Neural cell (in vitro differentiated cells): ENCODE measurements at regions not wholly inside any gene's neighbourhood (a gene's known extent, or its start where the extent isn't known, plus 50 kb on each side); places are given as distances from the start of the nearest gene placed in this dataset.
"Not testable (repeated sequence)": the region's sequence is repeated elsewhere in the genome, so short reads cannot be mapped to it uniquely, and the experiment has no call there.

ENCODE experiments used
- CTCF ChIP-seq: fragments of 450-650 bp; IDR thresholded peaks from 2 replicates; pipeline ENCODE4 v1.5.1; 2014; ENCODE audit warnings: antibody characterized with exemption, mild to moderate bottlenecking, moderate library complexity; ENCODE audit not compliant: poor library complexity, severe bottlenecking
- EP300 ChIP-seq: fragments of 450-650 bp; conservative IDR thresholded peaks from 2 replicates; pipeline ENCODE4 v1.6.1; 2014; ENCODE audit warnings: antibody characterized with exemption, mild to moderate bottlenecking, moderate library complexity; ENCODE audit not compliant: poor library complexity, severe bottlenecking
- EZH2 ChIP-seq: fragments of 200-600, 300-800 bp; shearing (Covaris generic), sonication (generic); IDR thresholded peaks from 2 replicates; pipeline ENCODE4 v1.6.1; 2014; ENCODE audit warnings: antibody characterized with exemption, low read length, borderline replicate concordance, mild to moderate bottlenecking; ENCODE audit not compliant: insufficient read depth, poor library complexity, severe bottlenecking
- MXI1 ChIP-seq: fragments of 450-650 bp; conservative IDR thresholded peaks from 2 replicates; pipeline ENCODE4 v1.6.1; 2014; ENCODE audit warnings: antibody characterized with exemption, mild to moderate bottlenecking; ENCODE audit not compliant: poor library complexity, severe bottlenecking
- RAD21 ChIP-seq: fragments of 450-650 bp; conservative IDR thresholded peaks from 2 replicates; pipeline ENCODE4 v1.6.1; 2014; ENCODE audit warnings: antibody characterized with exemption, mild to moderate bottlenecking, moderate library complexity
- REST ChIP-seq: IDR thresholded peaks from 2 replicates; pipeline ENCODE4 v1.6.1; 2012; ENCODE audit warnings: borderline replicate concordance
- SMC3 ChIP-seq: fragments of 450-650 bp; conservative IDR thresholded peaks from 2 replicates; pipeline ENCODE4 v1.6.1; 2014; ENCODE audit warnings: antibody characterized with exemption, mild to moderate bottlenecking, moderate library complexity; ENCODE audit not compliant: poor library complexity
- TAF1 ChIP-seq: IDR thresholded peaks from 2 replicates; pipeline ENCODE4 v1.6.1; 2012; ENCODE audit warnings: low read depth

- TF ChIP-seq CTCF, TAF1, EZH2, REST, RAD21, EP300, SMC3, MXI1: not testable (repeated sequence)
These were observed 111.3 kb upstream of the CHD2 start for GRCh38 chr15:92788793-92789192.
